Esophagus (tissue), 2 donors: ENCODE measurements at regions not wholly inside any gene's neighbourhood (a gene's known extent, or its start where the extent isn't known, plus 50 kb on each side); places are given as distances from the start of the nearest gene placed in this dataset.

ENCODE experiments used
- H3K27ac ChIP-seq, 2 donors: one replicate each; pipeline ENCODE4 v1.5.1; 2013; ENCODE audit warnings: low read depth in 2 of 2, mild to moderate bottlenecking in 2 of 2, inconsistent platforms in 1 of 2, low read length in 1 of 2, moderate library complexity in 1 of 2
- H3K27me3 ChIP-seq, 2 donors: one replicate each; pipeline ENCODE4 v1.6.1; 2013; ENCODE audit warnings: low read length in 2 of 2, control low read depth in 1 of 2, mild to moderate bottlenecking in 1 of 2; ENCODE audit not compliant: insufficient read depth in 2 of 2, control insufficient read depth in 1 of 2
- H3K36me3 ChIP-seq, 2 donors: one replicate each; pipeline ENCODE4 v1.6.1; 2013; ENCODE audit warnings: low read length in 1 of 2; ENCODE audit not compliant: control insufficient read depth in 2 of 2, insufficient read depth in 2 of 2
- H3K4me1 ChIP-seq, 2 donors: one replicate each; pipeline ENCODE4 v1.6.1; 2013; ENCODE audit warnings: low read length in 1 of 2; ENCODE audit not compliant: control insufficient read depth in 2 of 2, insufficient read depth in 2 of 2
- H3K4me3 ChIP-seq, 2 donors: one replicate each; pipeline ENCODE4 v1.5.1; 2013; ENCODE audit warnings: low read length in 2 of 2, mild to moderate bottlenecking in 2 of 2, low read depth in 1 of 2, moderate library complexity in 1 of 2
- H3K9me3 ChIP-seq, 2 donors: one replicate each; pipeline ENCODE4 v1.6.1; 2013; ENCODE audit warnings: mild to moderate bottlenecking in 2 of 2, low read depth in 1 of 2, low read length in 1 of 2, moderate library complexity in 1 of 2; ENCODE audit not compliant: control insufficient read depth in 2 of 2, insufficient read depth in 1 of 2
- whole genome bisulfite sequencing, 2 donors: extraction: QIAGEN DNeasy Blood & Tissue Kit; methylation state at CpG; one replicate each; pipeline ENCODE4 v1.1.7; 2013; 5-methylcytosine and 5-hydroxymethylcytosine counted together
- donor health status: healthy with polysubstance abuse.
- donor health status: Bipolar disorder and iron deficiency.

DNA sequence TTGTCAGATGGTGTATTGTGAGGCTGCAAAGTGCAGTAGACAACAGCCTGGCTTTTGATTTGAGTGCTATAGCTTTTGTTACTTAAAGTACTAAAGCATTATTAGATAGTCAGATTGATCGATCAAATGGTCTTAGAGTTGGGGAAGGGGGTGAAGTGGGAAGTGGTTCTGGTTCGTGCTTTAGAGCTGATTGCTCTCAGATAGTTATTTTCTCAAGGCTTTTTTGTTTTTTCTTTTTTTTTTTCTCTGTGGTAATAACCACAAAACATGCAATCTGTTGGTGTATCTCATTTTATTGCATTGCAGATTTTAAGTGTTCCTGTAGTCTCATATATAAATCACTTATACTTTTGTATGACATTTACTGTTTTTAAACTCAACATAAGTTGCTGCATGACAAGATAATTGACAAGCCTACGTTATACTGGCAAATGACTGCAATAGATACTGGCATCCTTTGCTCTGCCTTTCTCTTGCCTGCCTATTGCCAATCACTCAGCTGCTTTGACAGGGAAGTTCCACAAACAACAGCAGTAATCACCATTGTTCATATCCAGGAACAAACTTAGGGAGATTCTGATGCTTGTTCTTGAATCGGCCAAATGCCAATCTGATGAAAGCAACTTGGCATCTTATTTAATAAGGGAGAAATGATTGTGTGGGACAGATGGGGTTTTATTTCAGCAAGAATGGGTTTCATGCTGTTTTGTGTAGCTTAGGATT lies 125.0 kb upstream of the B3GALT2 start:
- no peak overlapping the region for H3K4me3 ChIP-seq
- no peaks in the 10 kb centered on the region for H3K4me1 ChIP-seq
- no peak overlapping the region for H3K27ac ChIP-seq
- 54 to 65% methylated on average over 4 of the region's 4 CpGs for WGBS, 2 donors
- no peaks in the 10 kb centered on the region for H3K36me3 ChIP-seq
- no peaks in the 10 kb centered on the region for H3K27me3 ChIP-seq
- H3K9me3 ChIP-seq, result no peaks in the 10 kb centered on the region

DNA sequence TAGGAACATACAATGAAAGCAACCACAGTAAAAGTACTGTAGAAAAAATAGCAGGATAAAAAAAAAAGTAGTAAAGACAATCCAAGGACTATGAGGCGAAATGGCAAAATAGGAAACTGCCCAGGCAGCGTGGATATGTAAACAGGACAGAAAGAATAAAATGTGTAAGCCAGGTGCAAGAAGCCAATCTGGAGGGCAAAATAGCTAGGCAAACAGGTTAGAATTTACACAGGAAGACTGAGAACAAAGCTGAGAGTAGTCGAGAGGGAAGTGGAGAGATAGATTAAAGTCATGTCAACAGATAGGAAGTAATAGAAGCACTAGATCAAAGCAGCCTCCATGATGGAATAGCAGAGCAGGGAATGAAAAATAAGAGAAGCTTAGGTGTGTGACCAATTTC lies 124.2 kb upstream of the B3GALT2 start:
- Histone ChIP-seq H3K4me3 (no peak overlapping the region), H3K27me3 (no peaks in the 10 kb centered on the region), H3K36me3 (no peaks in the 10 kb centered on the region), H3K27ac (no peak overlapping the region), H3K4me1 (no peaks in the 10 kb centered on the region), H3K9me3 (no peaks in the 10 kb centered on the region)
- 36% methylated on average over 3 of the region's 3 CpGs for WGBS, 2 donors

DNA sequence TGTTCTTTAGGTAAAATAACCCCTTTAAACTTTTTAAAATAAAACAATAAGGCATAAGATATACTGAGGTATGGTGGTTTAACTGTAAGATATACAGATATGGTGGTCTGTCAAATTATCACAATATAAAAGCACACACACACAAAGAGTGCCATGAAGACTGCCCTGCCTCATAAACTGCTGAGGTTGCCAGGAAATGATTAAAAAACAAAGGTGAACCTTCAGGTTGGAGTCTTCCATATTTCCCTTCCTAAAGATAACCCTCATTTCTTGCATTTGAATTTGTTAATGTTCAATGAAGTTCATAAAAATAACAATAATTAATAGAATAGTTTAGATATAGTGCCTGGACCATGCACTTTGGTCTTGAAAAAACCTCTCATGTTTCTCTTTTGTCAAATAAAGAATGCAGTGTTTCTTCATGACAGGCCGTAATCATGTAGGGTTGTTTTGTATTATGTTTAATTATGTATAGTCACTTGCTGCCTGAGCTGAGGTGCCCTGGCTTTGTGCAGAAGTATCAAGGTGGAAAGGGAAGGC lies 123.6 kb upstream of the B3GALT2 start:
- Histone ChIP-seq H3K36me3 (no peaks in the 10 kb centered on the region), H3K27me3 (no peaks in the 10 kb centered on the region), H3K27ac (no peak overlapping the region), H3K4me3 (no peak overlapping the region), H3K4me1 (no peaks in the 10 kb centered on the region), H3K9me3 (no peaks in the 10 kb centered on the region)
- WGBS, 2 donors, result 91 to 96% methylated on average over 1 of the region's 1 CpG

DNA sequence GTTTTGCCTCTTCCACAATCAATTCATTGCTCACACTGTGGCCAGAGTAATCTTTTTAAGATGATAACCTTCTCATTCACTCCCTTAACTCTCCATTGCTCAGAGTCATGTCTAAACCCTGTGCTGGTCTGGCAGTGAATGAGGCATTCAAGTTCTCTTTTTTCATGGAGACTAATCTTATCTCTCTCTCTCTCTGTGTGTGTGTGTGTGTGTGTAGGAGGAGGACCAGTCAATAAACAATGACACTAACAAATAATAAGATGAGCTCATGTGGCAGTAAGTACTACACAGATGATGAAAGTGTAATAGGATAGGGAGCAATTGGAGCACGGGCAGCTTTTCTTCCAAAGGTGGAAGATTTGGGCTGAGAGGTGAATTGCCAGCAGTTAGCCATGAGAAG lies 122.0 kb upstream of the B3GALT2 start:
- Histone ChIP-seq H3K4me1 (no peaks in the 10 kb centered on the region), H3K36me3 (no peaks in the 10 kb centered on the region), H3K27me3 (no peaks in the 10 kb centered on the region), H3K4me3 (no peak overlapping the region), H3K9me3 (no peaks in the 10 kb centered on the region), H3K27ac (no peak overlapping the region)
- WGBS, 2 donors, result 71 to 82% methylated on average over 1 of the region's 1 CpG

DNA sequence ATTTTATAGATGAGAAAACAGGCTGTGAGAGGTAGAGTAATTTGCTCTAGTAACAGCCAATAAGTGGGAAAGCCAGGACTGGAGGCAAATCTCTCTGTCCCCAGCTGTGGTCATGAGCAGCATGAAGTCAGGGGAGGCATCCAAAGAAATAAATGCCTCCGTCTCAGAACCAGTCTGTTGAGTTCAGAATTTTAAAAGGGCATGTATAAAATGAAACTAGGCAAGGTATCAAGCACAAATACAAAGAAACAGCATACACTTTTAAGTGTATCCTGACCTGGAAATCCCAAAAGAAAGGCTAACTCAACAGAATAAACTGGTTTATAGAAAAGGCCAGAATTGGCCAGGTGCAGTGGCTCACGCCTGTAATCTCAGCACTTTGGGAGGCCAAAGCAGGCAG lies 120.0 kb upstream of the B3GALT2 start:
- H3K4me1 ChIP-seq, result no peaks in the 10 kb centered on the region
- no peaks in the 10 kb centered on the region for H3K9me3 ChIP-seq
- no peak overlapping the region for H3K27ac ChIP-seq
- no peaks in the 10 kb centered on the region for H3K27me3 ChIP-seq
- H3K4me3 ChIP-seq, result no peak overlapping the region
- 76 to 82% methylated on average over 2 of the region's 2 CpGs for WGBS, 2 donors
- H3K36me3 ChIP-seq, result no peaks in the 10 kb centered on the region
